H9 (cell line): ENCODE measurements at regions not wholly inside any gene's neighbourhood (a gene's known extent, or its start where the extent isn't known, plus 50 kb on each side); places are given as distances from the start of the nearest gene placed in this dataset.

ENCODE experiments used
- DNase-seq: peaks from one replicate; pipeline ENCODE4 v3.0.0-alpha.2; 2017
- H2AFZ ChIP-seq: one replicate; pipeline ENCODE4 v1.6.1; 2013; ENCODE audit warnings: mild to moderate bottlenecking, low read length, control low read depth, moderate library complexity
- H2AK5ac ChIP-seq: 2 replicates; pipeline ENCODE4 v1.6.1; 2013; ENCODE audit warnings: low read length, control low read depth, mixed read lengths; ENCODE audit not compliant: insufficient read length
- H2BK120ac ChIP-seq: one replicate; pipeline ENCODE4 v1.6.1; 2013; ENCODE audit warnings: low read depth, mild to moderate bottlenecking, low read length, control low read depth, inconsistent platforms; ENCODE audit not compliant: poor library complexity, severe bottlenecking
- H2BK12ac ChIP-seq: 2 replicates; pipeline ENCODE4 v1.6.1; 2013; ENCODE audit warnings: low read length, control low read depth, mixed read lengths, low read depth; ENCODE audit not compliant: insufficient read length
- H2BK15ac ChIP-seq: 2 replicates; pipeline ENCODE4 v1.6.1; 2013; ENCODE audit warnings: low read depth, low read length, control low read depth
- H2BK20ac ChIP-seq: one replicate; pipeline ENCODE4 v1.6.1; 2013; ENCODE audit warnings: low read depth, mild to moderate bottlenecking, low read length, control low read depth, inconsistent platforms; ENCODE audit not compliant: poor library complexity, severe bottlenecking
- H2BK5ac ChIP-seq: 2 replicates; pipeline ENCODE4 v1.6.1; 2013; ENCODE audit warnings: low read length, control low read depth, mixed read lengths; ENCODE audit not compliant: insufficient read length
- H3K14ac ChIP-seq: 2 replicates; pipeline ENCODE4 v1.6.1; 2013; ENCODE audit warnings: low read length, control low read depth; ENCODE audit not compliant: insufficient read depth
- H3K18ac ChIP-seq: 2 replicates; pipeline ENCODE4 v1.6.1; 2013; ENCODE audit warnings: low read depth, mild to moderate bottlenecking, mixed read lengths, low read length, control low read depth; ENCODE audit not compliant: insufficient read length
- H3K23ac ChIP-seq: 2 replicates; pipeline ENCODE4 v1.6.1; 2013; ENCODE audit warnings: low read length, control low read depth, mixed read lengths, low read depth; ENCODE audit not compliant: insufficient read length
- H3K23me2 ChIP-seq: 2 replicates; pipeline ENCODE4 v1.6.1; 2013; ENCODE audit warnings: low read depth, mild to moderate bottlenecking, mixed read lengths, low read length, control low read depth; ENCODE audit not compliant: insufficient read length, poor library complexity, severe bottlenecking
- H3K27ac ChIP-seq: 2 replicates; pipeline ENCODE4 v1.5.1; 2013; ENCODE audit warnings: low read length, control low read depth, mixed read lengths, low read depth; ENCODE audit not compliant: insufficient read length
- H3K27me3 ChIP-seq: 2 replicates; pipeline ENCODE4 v1.6.1; 2013; ENCODE audit warnings: low read length, control low read depth, inconsistent platforms; ENCODE audit not compliant: insufficient read depth
- H3K4ac ChIP-seq: 2 replicates; pipeline ENCODE4 v1.6.1; 2013; ENCODE audit warnings: low read depth, mild to moderate bottlenecking, control low read depth, inconsistent platforms, low read length, moderate library complexity
- H3K4me1 ChIP-seq: 2 replicates; pipeline ENCODE4 v1.6.1; 2013; ENCODE audit warnings: low read length, control low read depth, inconsistent platforms; ENCODE audit not compliant: insufficient read depth
- H3K4me2 ChIP-seq: 2 replicates; pipeline ENCODE4 v1.6.1; 2013; ENCODE audit warnings: low read length, control low read depth, mixed read lengths; ENCODE audit not compliant: insufficient read length, insufficient read depth
- H3K56ac ChIP-seq: 2 replicates; pipeline ENCODE4 v1.6.1; 2013; ENCODE audit warnings: low read depth, mild to moderate bottlenecking, mixed read lengths, low read length, control low read depth; ENCODE audit not compliant: insufficient read length
- H3K79me1 ChIP-seq: 2 replicates; pipeline ENCODE4 v1.6.1; 2013; ENCODE audit warnings: low read depth, mild to moderate bottlenecking, moderate library complexity, low read length, control low read depth, inconsistent platforms; ENCODE audit not compliant: insufficient read depth, poor library complexity, severe bottlenecking
- H3K79me2 ChIP-seq: 2 replicates; pipeline ENCODE4 v1.6.1; 2013; ENCODE audit warnings: low read length, control low read depth, inconsistent platforms; ENCODE audit not compliant: insufficient read depth
- H3K9ac ChIP-seq: 2 replicates; pipeline ENCODE4 v1.6.1; 2013; ENCODE audit warnings: low read length, control low read depth, mixed read lengths; ENCODE audit not compliant: insufficient read length; ENCODE audit errors: extremely low read depth
- H3K9me3 ChIP-seq: one replicate; pipeline ENCODE4 v1.6.1; 2013; ENCODE audit warnings: low read depth, low read length, inconsistent platforms; ENCODE audit not compliant: control insufficient read depth
- H3T11ph ChIP-seq: one replicate; pipeline ENCODE4 v1.6.1; 2013; ENCODE audit warnings: mild to moderate bottlenecking, low read length, control low read depth, inconsistent platforms
- H4K20me1 ChIP-seq: one replicate; pipeline ENCODE4 v1.6.1; 2013; ENCODE audit not compliant: control insufficient read depth, insufficient read length, insufficient read depth
- H4K5ac ChIP-seq: 2 replicates; pipeline ENCODE4 v1.6.1; 2013; ENCODE audit warnings: low read depth, mild to moderate bottlenecking, mixed read lengths, low read length, control low read depth; ENCODE audit not compliant: insufficient read length
- H4K8ac ChIP-seq: replicated peaks from 2 replicates; pipeline ENCODE4 v1.6.1; 2013; ENCODE audit warnings: low read length, control low read depth, mixed read lengths, low read depth; ENCODE audit not compliant: insufficient read length
- H4K91ac ChIP-seq: 2 replicates; pipeline ENCODE4 v1.6.1; 2013; ENCODE audit warnings: low read depth, mild to moderate bottlenecking, moderate library complexity, mixed read lengths, low read length, control low read depth; ENCODE audit not compliant: insufficient read length
- H3K27ac Mint-ChIP-seq, 3 experiments: 2 replicates in 2 of 3; 3 replicates in 1 of 3; pipeline ENCODE4 v1.8.0; 2020 to 2021; ENCODE audit warnings: mixed read lengths in 3 of 3, mild to moderate bottlenecking in 1 of 3, moderate library complexity in 1 of 3
- H3K27me3 Mint-ChIP-seq: 2 replicates; pipeline ENCODE4 v1.8.0; 2021; ENCODE audit warnings: low read depth, mild to moderate bottlenecking, moderate library complexity, mixed read lengths
- H3K36me3 Mint-ChIP-seq, 3 experiments: 2 replicates in 2 of 3; 3 replicates in 1 of 3; pipeline ENCODE4 v1.8.0; 2020 to 2021; ENCODE audit warnings: low read depth in 3 of 3, mixed read lengths in 3 of 3; ENCODE audit not compliant: insufficient read depth in 1 of 3
- H3K4me1 Mint-ChIP-seq, 2 experiments: 2 replicates each; pipeline ENCODE4 v1.8.0; 2020; ENCODE audit warnings: mixed read lengths in 2 of 2
- H3K4me3 Mint-ChIP-seq, 2 experiments: 2 replicates in 1 of 2; 3 replicates in 1 of 2; pipeline ENCODE4 v1.8.0; 2020 to 2021; ENCODE audit warnings: mild to moderate bottlenecking in 2 of 2, mixed read lengths in 2 of 2, moderate library complexity in 1 of 2
- H3K9me3 Mint-ChIP-seq, 2 experiments: 2 replicates in 1 of 2; 3 replicates in 1 of 2; pipeline ENCODE4 v1.8.0; 2020; ENCODE audit warnings: mild to moderate bottlenecking in 2 of 2, mixed read lengths in 2 of 2, moderate library complexity in 1 of 2
- CTCF ChIP-seq: fragments of 200-600 bp; sonication (generic); conservative IDR thresholded peaks from 3 replicates; pipeline ENCODE4 v1.8.0; 2021; ENCODE audit warnings: antibody characterized with exemption, mild to moderate bottlenecking
- WGBS: extraction: QIAGEN DNeasy Blood & Tissue Kit; methylation state at CpG from one replicate; pipeline ENCODE4 v1.1.7; 2013; ENCODE audit warnings: missing lambda C conversion rate, low lambda C conversion rate, mixed read lengths; ENCODE audit not compliant: insufficient read length; ENCODE audit errors: extremely low coverage; 5-methylcytosine and 5-hydroxymethylcytosine counted together

GRCh38 chr6:40654828-40655227, 67.7 kb upstream of the LRFN2 start:
- Histone ChIP-seq H2BK5ac (no peak overlapping the region), H3K9me3 (no peaks in the 10 kb centered on the region), H3K27ac (no peak overlapping the region), H3K23me2 (no peaks in the 10 kb centered on the region), H2BK15ac (no peak overlapping the region), H3K23ac (no peak overlapping the region), H3K79me2 (no peaks in the 10 kb centered on the region), H4K5ac (no peak overlapping the region), H4K91ac (no peak overlapping the region), H2BK20ac (no peak overlapping the region), H2BK12ac (no peak overlapping the region), H3K14ac (no peak overlapping the region), H2AK5ac (no peak overlapping the region), H2BK120ac (no peak overlapping the region), H3K27me3 (no peaks in the 10 kb centered on the region; the same call in 1 of the 2 replicates), H3K9ac (no peak overlapping the region), H3K18ac (no peak overlapping the region), H3K4ac (no peak overlapping the region), H3K56ac (no peak overlapping the region), H4K20me1 (no peaks in the 10 kb centered on the region), H3K79me1 (no peaks in the 10 kb centered on the region), H3K4me2 (no peak overlapping the region), H3K4me1 (no peaks in the 10 kb centered on the region), H4K8ac (no peak overlapping the region), H3T11ph (no peak overlapping the region), H2AFZ (no peak overlapping the region)
- Mint-ChIP-seq H3K27me3 (peaks cover 6% of the 10 kb centered on the region), H3K4me3 (no peak overlapping the region), H3K9me3 (no peaks in the 10 kb centered on the region), H3K4me1 (peaks cover 3 to 4% of the 10 kb centered on the region in 2 experiments), H3K36me3 (no peaks in the 10 kb centered on the region), H3K27ac (no peak overlapping the region)
- no CpG with 5 or more reads among the region's 1 CpG for WGBS
- no peak for TF ChIP-seq CTCF
- no peak for DNase-seq
